Superior temporal gyrus (tissue), 1 donor: ENCODE measurements at regions not wholly inside any gene's neighbourhood (a gene's known extent, or its start where the extent isn't known, plus 50 kb on each side); places are given as distances from the start of the nearest gene placed in this dataset.
A peak's percentile ranks its signal among the peaks of the same experiment; 100 is the strongest.
"Not testable (repeated sequence)": the region's sequence is repeated elsewhere in the genome, so short reads cannot be mapped to it uniquely, and the experiment has no call there.

Source experiments
- DNase-seq: peaks from one replicate; pipeline ENCODE4 v3.0.0-alpha.2; 2016; ENCODE audit errors: extremely low spot score

- DNase-seq = no peak
Measured at GRCh38 chr20:12737497-12737896, 271.3 kb upstream of the SPTLC3 start.

GRCh38 chr20:12737900-12738299 lies 270.9 kb upstream of the SPTLC3 start:
- peak; percentile 38 for DNase-seq

GRCh38 chr20:12740647-12741046 lies 268.1 kb upstream of the SPTLC3 start:
- no peak for DNase-seq

GRCh38 chr20:12744037-12744436 lies 264.7 kb upstream of the SPTLC3 start:
- DNase-seq = no peak

- DNase-seq = no peak
Measured at GRCh38 chr20:12748359-12748994, 260.3 kb upstream of the SPTLC3 start.

- DNase-seq = no peak
Measured at GRCh38 chr20:12750221-12750620, 258.6 kb upstream of the SPTLC3 start.

- not testable (repeated sequence) for DNase-seq
Measured at GRCh38 chr20:12752900-12753693, 255.7 kb upstream of the SPTLC3 start.

GRCh38 chr20:12753742-12754141 lies 255.0 kb upstream of the SPTLC3 start:
- DNase-seq = not testable (repeated sequence)

GRCh38 chr20:12759493-12759892 lies 249.3 kb upstream of the SPTLC3 start:
- not testable (repeated sequence) for DNase-seq

GRCh38 chr20:12762725-12763124 lies 246.0 kb upstream of the SPTLC3 start:
- DNase-seq = peak; percentile 41

GRCh38 chr20:12763406-12763805 lies 245.4 kb upstream of the SPTLC3 start:
- DNase-seq = no peak

GRCh38 chr20:12764053-12764452 lies 244.7 kb upstream of the SPTLC3 start:
- no peak for DNase-seq

GRCh38 chr20:12764851-12765250 lies 243.9 kb upstream of the SPTLC3 start:
- no peak for DNase-seq

GRCh38 chr20:12773936-12774335 lies 234.8 kb upstream of the SPTLC3 start:
- no peak for DNase-seq

GRCh38 chr20:12775041-12775440 lies 233.7 kb upstream of the SPTLC3 start:
- DNase-seq = no peak

GRCh38 chr20:12777016-12777415 lies 231.8 kb upstream of the SPTLC3 start:
- DNase-seq = no peak

GRCh38 chr20:12786276-12786675 lies 222.5 kb upstream of the SPTLC3 start:
- no peak for DNase-seq

GRCh38 chr20:12788632-12789299 lies 220.0 kb upstream of the SPTLC3 start:
- peak; percentile 28 for DNase-seq

- no peak for DNase-seq
Measured at GRCh38 chr20:12790859-12791258, 217.9 kb upstream of the SPTLC3 start.

- DNase-seq = no peak
Measured at GRCh38 chr20:12798286-12798685, 210.5 kb upstream of the SPTLC3 start.

GRCh38 chr20:12808006-12808567 lies 200.7 kb upstream of the SPTLC3 start:
- no peak for DNase-seq

- DNase-seq = no peak
Measured at GRCh38 chr20:12815231-12815768, 193.5 kb upstream of the SPTLC3 start.
